ENCODE measurements at regions not wholly inside any gene's neighbourhood (a gene's known extent, or its start where the extent isn't known, plus 50 kb on each side); places are given as distances from the start of the nearest gene placed in this dataset.

DNA sequence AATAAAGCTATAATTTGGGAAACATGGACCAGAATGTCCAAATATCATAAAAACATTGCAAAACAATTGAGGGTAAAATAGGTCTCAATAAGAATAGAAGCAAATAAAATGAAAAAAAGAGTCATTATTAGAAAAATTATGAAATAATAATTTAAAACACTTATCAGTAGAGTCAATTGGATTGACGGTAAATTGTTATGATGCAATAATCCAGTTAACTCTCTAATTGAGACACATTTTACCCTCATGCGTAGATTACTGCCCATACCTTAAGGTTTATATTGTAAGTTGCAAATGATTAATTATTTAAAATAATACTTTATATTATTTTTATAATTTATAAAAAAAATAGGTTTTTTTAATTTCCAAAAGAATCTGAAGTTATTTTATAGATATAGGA lies 73.4 kb upstream of the POU1F1 start:
- Histone ChIP-seq H4K91ac (ENCODE audit: insufficient read depth, low read depth, low read length) (no peak overlapping the region), H3K36me3 (ENCODE audit: control insufficient read depth, insufficient read depth, low read length) (no peaks in the 10 kb centered on the region), H3K4ac (ENCODE audit: low read depth, low read length) (no peak overlapping the region), H3K4me3 (ENCODE audit: insufficient read depth, low read depth, low read length) (no peak overlapping the region), H3K18ac (ENCODE audit: low read depth, low read length) (no peak overlapping the region), H2BK120ac (ENCODE audit: low read depth, low read length) (no peak overlapping the region), H4K8ac (ENCODE audit: low read depth in 2 of 2, low read length in 2 of 2) (no peak overlapping the region), H4K20me1 (ENCODE audit: insufficient read depth, low read length) (no peaks in the 10 kb centered on the region), H3K9ac (ENCODE audit: low read depth, low read length) (no peak overlapping the region), H2BK20ac (ENCODE audit: low read depth, low read length) (no peak overlapping the region), H3K4me2 (ENCODE audit: low read depth, low read length) (no peak overlapping the region), H2BK5ac (ENCODE audit: low read depth, low read length, poor library complexity, severe bottlenecking) (no peak overlapping the region), H4K5ac (ENCODE audit: low read depth, low read length) (no peak overlapping the region), H3K79me1 (ENCODE audit: low read depth in 1 of 2, low read length in 2 of 2) (no peaks in the 10 kb centered on the region), H3K9me3 (ENCODE audit: control insufficient read depth, insufficient read depth, low read length) (no peaks in the 10 kb centered on the region), H3K14ac (replicated peaks; ENCODE audit: low read depth, low read length) (no peak overlapping the region), H2BK15ac (ENCODE audit: low read depth, low read length) (no peak overlapping the region), H3K23ac (ENCODE audit: low read depth, low read length) (no peak overlapping the region), H2AK5ac (ENCODE audit: low read depth, low read length) (no peak overlapping the region), H2AFZ (replicated peaks; ENCODE audit: low read length, poor library complexity) (no peak overlapping the region), H3K27me3 (ENCODE audit: control insufficient read depth, insufficient read depth, low read length) (no peaks in the 10 kb centered on the region), H3K4me1 (ENCODE audit: control insufficient read depth, insufficient read depth, low read length) (no peaks in the 10 kb centered on the region), H3K9me1 (ENCODE audit: insufficient read depth, low read length) (no peaks in the 10 kb centered on the region), H2AK9ac (replicated peaks; ENCODE audit: low read depth, low read length, poor library complexity) (no peak overlapping the region), H3K27ac (ENCODE audit: insufficient read depth, low read length) (no peak overlapping the region), H3K56ac (ENCODE audit: extremely low read depth, insufficient read depth, low read length) (no peak overlapping the region)
- BruUV-seq (replicated peaks), result no TSS peak
- POLR2A ChIA-PET (ENCODE audit: unreplicated experiment), result no interaction called here
- DNase-seq (no peak), ATAC-seq (ENCODE audit: low read depth) (no peak)
- intact Hi-C loops (cut with micrococcal nuclease), result loop anchor here (1.0 to 2.0 kb wide), 3 partner anchors 653 to 830 kb away; no protein-coding TSS in a partner anchor
- CTCF ChIA-PET, result interaction anchor here (0.7 to 1.1 kb wide), 2 partner anchors 51 to 612 kb away, joined by 3 read pairs; no protein-coding TSS in a partner anchor
- dilution Hi-C loops (cut with HindIII; ENCODE audit: low sequenced_read_pairs, unreplicated experiment), result no loop called here
- WGBS, 2 experiments (ENCODE audit: extremely low coverage in 2 of 2, insufficient read length in 1 of 2), result no CpG with 5 or more reads among the region's 2 CpGs
- peak; percentile 64 for TF ChIP-seq CEBPB (IDR thresholded peaks at IDR 0.05; ENCODE audit: low read depth, low read length)
- no peak for TF ChIP-seq CHD1 (IDR thresholded peaks at IDR 0.05; ENCODE audit: low read depth, low read length)
- TF ChIP-seq BHLHE40 (IDR thresholded peaks at IDR 0.05; ENCODE audit: low read depth, low read length), result no peak
- in situ Hi-C loops (cut with MboI; ENCODE audit: low sequenced_read_pairs), result no loop called here

Data from IMR-90 (cell line).